GM12875 (cell line): ENCODE measurements at regions not wholly inside any gene's neighbourhood (a gene's known extent, or its start where the extent isn't known, plus 50 kb on each side); places are given as distances from the start of the nearest gene placed in this dataset.

Experiments
- H3K4me3 ChIP-seq: one replicate; pipeline ENCODE4 v1.5.1; 2011; ENCODE audit warnings: low read depth, low read length, control low read depth
- TF ChIP-seq, protein P1 (sequence below): IDR thresholded peaks from 2 replicates; pipeline ENCODE4 v1.5.1; 2011; ENCODE audit warnings: low read depth, mild to moderate bottlenecking, control low read depth, inconsistent platforms, low read length, moderate library complexity, borderline replicate concordance; ENCODE audit not compliant: insufficient read depth

DNA sequence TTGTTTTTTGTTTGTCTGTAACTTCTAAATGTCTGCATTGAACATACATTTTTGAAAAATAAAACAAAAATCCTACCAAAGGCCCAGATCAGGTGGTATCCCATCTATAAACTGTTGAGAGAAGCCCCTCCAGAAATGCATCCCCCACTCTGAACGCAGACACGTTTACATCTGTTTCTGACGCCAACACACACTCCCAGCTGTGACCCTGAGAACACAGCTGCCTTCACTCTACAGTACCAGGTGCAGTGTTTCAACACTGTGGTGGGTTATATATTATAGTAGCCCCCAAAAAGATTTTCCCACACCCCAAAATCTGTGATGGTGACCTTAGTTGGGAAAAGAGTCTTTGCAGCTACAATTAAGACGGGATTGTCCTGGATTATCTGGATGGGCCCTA lies 199.1 kb upstream of the JARID2 start:
- TF ChIP-seq, protein P1, sequence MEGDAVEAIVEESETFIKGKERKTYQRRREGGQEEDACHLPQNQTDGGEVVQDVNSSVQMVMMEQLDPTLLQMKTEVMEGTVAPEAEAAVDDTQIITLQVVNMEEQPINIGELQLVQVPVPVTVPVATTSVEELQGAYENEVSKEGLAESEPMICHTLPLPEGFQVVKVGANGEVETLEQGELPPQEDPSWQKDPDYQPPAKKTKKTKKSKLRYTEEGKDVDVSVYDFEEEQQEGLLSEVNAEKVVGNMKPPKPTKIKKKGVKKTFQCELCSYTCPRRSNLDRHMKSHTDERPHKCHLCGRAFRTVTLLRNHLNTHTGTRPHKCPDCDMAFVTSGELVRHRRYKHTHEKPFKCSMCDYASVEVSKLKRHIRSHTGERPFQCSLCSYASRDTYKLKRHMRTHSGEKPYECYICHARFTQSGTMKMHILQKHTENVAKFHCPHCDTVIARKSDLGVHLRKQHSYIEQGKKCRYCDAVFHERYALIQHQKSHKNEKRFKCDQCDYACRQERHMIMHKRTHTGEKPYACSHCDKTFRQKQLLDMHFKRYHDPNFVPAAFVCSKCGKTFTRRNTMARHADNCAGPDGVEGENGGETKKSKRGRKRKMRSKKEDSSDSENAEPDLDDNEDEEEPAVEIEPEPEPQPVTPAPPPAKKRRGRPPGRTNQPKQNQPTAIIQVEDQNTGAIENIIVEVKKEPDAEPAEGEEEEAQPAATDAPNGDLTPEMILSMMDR, result no peak
- H3K4me3 ChIP-seq, result no peak overlapping the region

DNA sequence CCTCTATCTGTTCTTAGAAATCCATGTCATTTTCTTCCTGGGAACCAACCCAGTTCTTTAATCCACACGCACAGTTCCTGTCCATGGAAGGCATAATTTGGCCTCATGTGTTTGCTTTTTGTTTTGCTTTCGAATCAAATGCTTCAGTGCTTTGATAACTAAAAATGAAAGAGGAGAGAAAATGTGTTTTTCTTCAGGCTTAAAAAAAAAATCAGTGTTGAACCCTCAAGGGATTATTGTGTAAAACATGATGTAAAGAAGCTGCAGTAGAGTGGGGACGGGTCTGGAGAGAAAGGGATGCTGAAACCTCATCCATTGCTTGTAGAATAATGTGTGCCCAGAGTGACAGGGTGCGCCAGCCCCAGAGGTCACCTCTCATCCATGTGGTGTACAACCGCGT lies 197.5 kb upstream of the JARID2 start:
- H3K4me3 ChIP-seq, result no peak overlapping the region
- TF ChIP-seq, protein P1, result no peak

DNA sequence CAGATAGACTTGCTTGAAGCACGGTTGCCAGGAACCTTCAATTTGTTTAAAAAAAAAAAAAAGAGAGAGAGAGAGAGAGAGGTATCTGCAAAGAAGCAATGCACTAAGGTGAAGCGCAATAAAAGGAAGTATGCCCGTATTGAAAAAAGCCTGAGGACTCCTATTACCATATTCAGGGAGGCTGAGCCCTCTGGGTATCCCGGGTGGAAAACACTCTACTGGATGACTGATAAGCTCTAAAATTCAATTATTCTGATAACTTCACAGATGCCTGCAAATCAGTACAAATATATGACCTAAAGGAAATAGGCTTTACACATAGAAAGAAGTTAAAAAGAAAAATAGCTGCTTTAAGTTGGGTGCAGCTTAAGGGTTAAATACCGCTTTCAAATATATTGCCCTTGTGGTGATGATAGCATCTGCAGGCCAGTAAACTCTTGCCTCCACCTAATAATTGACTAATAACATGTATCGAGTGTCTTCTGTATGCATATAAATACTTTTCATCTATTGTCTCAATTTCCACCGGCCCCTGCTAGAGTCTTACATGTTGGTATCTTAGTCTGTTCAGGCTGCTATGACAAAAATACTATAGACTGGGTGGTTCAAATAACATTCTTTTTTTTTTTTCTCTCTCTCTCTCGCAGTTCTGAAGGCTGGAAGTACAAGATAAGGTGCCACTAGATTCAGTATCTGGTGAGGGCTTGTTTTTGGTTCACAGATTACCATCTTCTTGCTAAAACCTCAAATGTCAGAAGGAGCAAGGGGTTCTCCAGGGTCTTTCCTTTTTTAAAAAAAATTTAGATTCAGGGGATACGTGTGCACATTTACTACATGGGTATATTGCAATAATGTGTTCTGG lies 187.4 kb upstream of the JARID2 start:
- no peak overlapping the region for H3K4me3 ChIP-seq
- TF ChIP-seq, protein P1, result no peak

DNA sequence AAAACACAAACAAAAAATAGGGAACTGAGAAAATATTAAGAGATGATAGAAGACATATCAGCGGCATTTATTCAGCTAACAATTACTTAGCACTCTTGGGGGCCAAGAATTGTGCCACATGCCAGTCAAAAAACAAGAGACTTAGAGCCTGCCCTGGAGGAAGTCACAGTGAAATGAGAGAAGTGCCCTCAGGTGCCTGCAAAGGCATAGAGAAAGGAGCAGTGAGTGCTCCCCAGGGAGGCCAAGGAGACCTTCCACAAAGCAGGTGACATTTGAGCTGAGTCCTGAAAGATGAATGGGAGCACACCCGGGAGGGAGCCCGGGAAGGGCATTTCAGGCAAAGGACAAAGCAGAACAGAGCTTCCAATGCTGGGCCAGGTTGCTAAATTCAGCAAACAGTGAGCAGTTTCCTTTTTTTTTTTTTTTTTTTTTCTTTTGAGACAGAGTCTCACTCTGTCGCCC lies 184.7 kb upstream of the JARID2 start:
- TF ChIP-seq, protein P1, result no peak
- no peak overlapping the region for H3K4me3 ChIP-seq

DNA sequence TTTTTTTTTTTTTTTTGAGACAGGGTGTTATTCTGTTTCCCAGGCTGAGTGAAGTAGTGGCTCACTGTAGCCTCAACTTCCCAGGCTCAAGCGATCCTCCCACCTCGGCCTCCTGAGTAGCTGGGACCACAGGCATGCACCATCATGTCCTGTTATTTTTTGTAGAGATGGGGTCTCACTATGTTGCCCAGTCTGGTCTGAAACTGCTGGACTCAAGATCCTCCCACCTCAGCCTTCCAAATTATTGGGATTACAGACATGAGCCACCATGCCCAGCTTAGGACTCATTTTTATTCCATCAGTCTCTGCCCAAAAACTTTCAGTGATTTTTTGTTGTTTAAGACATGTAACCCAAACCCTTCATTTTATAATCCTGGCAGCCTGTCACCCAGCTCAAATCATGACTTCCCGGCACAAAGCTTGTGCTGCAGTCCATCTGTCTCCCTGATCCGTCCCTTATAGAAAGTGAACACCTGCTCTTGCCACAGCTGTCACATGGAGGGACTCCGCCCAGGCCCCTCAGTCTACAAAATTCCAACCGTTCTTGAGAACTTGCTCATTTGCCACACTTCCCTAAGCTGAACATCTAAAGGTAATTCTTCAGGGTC lies 183.9 kb upstream of the JARID2 start:
- TF ChIP-seq, protein P1, result no peak
- no peak overlapping the region for H3K4me3 ChIP-seq

DNA sequence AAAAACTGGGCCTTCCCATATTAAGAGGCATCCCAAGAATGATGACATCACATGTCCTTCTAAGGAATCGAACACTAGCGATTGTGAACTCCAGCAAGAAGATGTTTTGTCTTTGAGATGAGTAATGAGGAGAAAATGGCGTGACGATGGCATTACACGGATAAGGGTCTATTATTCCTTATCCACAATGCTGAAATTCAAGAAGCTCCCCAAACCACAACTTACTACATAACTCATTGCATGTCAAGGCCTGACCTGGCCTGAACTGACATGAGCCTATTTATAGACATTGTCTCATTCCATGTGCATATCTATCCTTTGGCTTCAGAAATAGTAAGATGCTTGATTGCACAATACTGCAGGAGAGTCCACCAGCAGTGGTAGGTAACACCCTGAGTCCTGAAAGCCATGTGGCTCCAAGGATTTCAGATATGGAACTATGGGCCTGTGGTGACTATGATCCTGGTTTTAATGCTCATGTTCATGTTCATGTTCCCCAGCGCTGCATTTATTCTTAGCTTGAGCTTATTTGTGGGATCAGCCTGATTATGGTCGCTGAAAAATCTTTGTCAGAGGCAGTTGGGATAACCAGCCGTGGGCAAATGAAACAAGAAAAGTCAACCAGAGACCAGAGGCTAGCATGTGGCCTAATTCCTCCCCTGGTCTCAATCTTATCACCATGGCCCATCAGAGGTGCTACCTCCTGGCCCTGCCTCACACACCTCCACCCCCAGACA lies 183.2 kb upstream of the JARID2 start:
- TF ChIP-seq, protein P1, result no peak
- no peak overlapping the region for H3K4me3 ChIP-seq
